ENCODE measurements at regions not wholly inside any gene's neighbourhood (a gene's known extent, or its start where the extent isn't known, plus 50 kb on each side); places are given as distances from the start of the nearest gene placed in this dataset.
A peak's percentile ranks its signal among the peaks of the same experiment; 100 is the strongest.

GRCh38 chr14:61218157-61218556 is 63.0 kb downstream of the TMEM30B start:
- H3K27ac ChIP-seq (ENCODE audit: low read depth, low read length), result no peak overlapping the region

DNA sequence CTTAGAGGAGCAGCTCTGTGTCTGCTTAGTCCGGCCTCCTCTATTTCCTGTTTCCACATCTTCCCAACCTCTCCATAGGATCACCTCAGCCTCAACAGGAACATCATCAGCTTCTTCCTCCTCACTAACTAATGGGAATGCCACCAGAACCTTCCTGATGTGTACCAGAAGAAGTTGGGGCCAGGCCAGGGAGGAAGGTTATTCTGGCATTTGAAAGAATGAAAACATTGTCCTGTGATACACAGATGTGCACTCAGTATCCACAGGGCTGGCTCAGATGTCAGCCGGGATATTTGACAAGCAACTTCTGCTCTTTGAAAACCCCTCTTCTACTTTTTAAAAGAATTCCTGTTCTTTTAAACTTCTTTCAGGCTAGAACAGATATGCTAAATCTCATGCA is 63.6 kb downstream of the TMEM30B start:
- DNase-seq (ENCODE audit: insufficient read length, low spot score, missing footprints), result no peak
- H3K4me2 ChIP-seq (ENCODE audit: insufficient read depth, low read length), result no peak overlapping the region
- peak overlapping the region; percentile 14 for H2AFZ ChIP-seq (ENCODE audit: low read length)
- H3K9me3 ChIP-seq (ENCODE audit: low read depth, low read length), result no peaks in the 10 kb centered on the region
- H3K36me3 ChIP-seq (ENCODE audit: insufficient read depth, low read length), result no peaks in the 10 kb centered on the region
- peaks cover 53% of the 10 kb centered on the region for H3K4me1 ChIP-seq (ENCODE audit: insufficient read depth, low read length)
- no peak overlapping the region for H3K27ac ChIP-seq (ENCODE audit: low read depth, low read length)
- no peak overlapping the region for H3K4me3 ChIP-seq (ENCODE audit: insufficient read depth, low read length)
- TF ChIP-seq CTCF (IDR thresholded peaks at IDR 0.05; ENCODE audit: extremely low read depth, low read depth, low read length), result no peak
- no peaks in the 10 kb centered on the region for H3K79me2 ChIP-seq (ENCODE audit: insufficient read depth, low read length)
- no peaks in the 10 kb centered on the region for H3K27me3 ChIP-seq (ENCODE audit: insufficient read depth, low read length)
- no peaks in the 10 kb centered on the region for H4K20me1 ChIP-seq (ENCODE audit: insufficient read depth, low read length)

More at GRCh38 chr14:61218157-61218556, 63.0 kb downstream of the TMEM30B start:
- TF ChIP-seq CTCF (IDR thresholded peaks at IDR 0.05; ENCODE audit: extremely low read depth, low read depth, low read length), result no peak
- no peaks in the 10 kb centered on the region for H3K27me3 ChIP-seq (ENCODE audit: insufficient read depth, low read length)
- H3K36me3 ChIP-seq (ENCODE audit: insufficient read depth, low read length), result no peaks in the 10 kb centered on the region
- no peaks in the 10 kb centered on the region for H3K79me2 ChIP-seq (ENCODE audit: insufficient read depth, low read length)
- H3K4me2 ChIP-seq (ENCODE audit: insufficient read depth, low read length), result no peak overlapping the region
- no peak overlapping the region for H2AFZ ChIP-seq (ENCODE audit: low read length)
- DNase-seq (ENCODE audit: insufficient read length, low spot score, missing footprints), result no peak
- H3K4me3 ChIP-seq (ENCODE audit: insufficient read depth, low read length), result no peak overlapping the region
- H3K4me1 ChIP-seq (ENCODE audit: insufficient read depth, low read length), result peaks cover 49% of the 10 kb centered on the region
- no peaks in the 10 kb centered on the region for H3K9me3 ChIP-seq (ENCODE audit: low read depth, low read length)
- H4K20me1 ChIP-seq (ENCODE audit: insufficient read depth, low read length), result no peaks in the 10 kb centered on the region

GRCh38 chr14:61215222-61216020 is 65.7 kb downstream of the TMEM30B start:
- H3K27me3 ChIP-seq (ENCODE audit: insufficient read depth, low read length), result no peaks in the 10 kb centered on the region
- peak overlapping the region; percentile 15 for H3K27ac ChIP-seq (ENCODE audit: low read depth, low read length)
- no peak for DNase-seq (ENCODE audit: insufficient read length, low spot score, missing footprints)

More at GRCh38 chr14:61215222-61216020, 65.7 kb downstream of the TMEM30B start:
- Histone ChIP-seq H3K79me2 (ENCODE audit: insufficient read depth, low read length) (no peaks in the 10 kb centered on the region), H3K4me2 (ENCODE audit: insufficient read depth, low read length) (peak overlapping the region; percentile 30), H3K4me1 (ENCODE audit: insufficient read depth, low read length) (peaks cover 47% of the 10 kb centered on the region), H3K4me3 (ENCODE audit: insufficient read depth, low read length) (no peak overlapping the region), H3K9me3 (ENCODE audit: low read depth, low read length) (no peaks in the 10 kb centered on the region), H4K20me1 (ENCODE audit: insufficient read depth, low read length) (no peaks in the 10 kb centered on the region), H3K36me3 (ENCODE audit: insufficient read depth, low read length) (no peaks in the 10 kb centered on the region), H2AFZ (ENCODE audit: low read length) (no peak overlapping the region)
- no peak for TF ChIP-seq CTCF (IDR thresholded peaks at IDR 0.05; ENCODE audit: extremely low read depth, low read depth, low read length)
